GM23338 (cell line): ENCODE measurements at regions not wholly inside any gene's neighbourhood (a gene's known extent, or its start where the extent isn't known, plus 50 kb on each side); places are given as distances from the start of the nearest gene placed in this dataset.

Source experiments
- ATAC-seq: fragments of 200-7000 bp; cut with Tn5 transposase; 3 replicates; pipeline ENCODE4 v1.9.1; 2020
- DNase-seq: peaks from one replicate; pipeline ENCODE4 v3.0.0-alpha.2; 2015; ENCODE audit warnings: low spot score
- H2AFZ ChIP-seq: fragments of 200-600 bp; sonication (generic); 2 replicates; pipeline ENCODE4 v1.8.0; 2016; ENCODE audit warnings: antibody characterized with exemption, mild to moderate bottlenecking, moderate library complexity
- H3F3A ChIP-seq: fragments of 200-600 bp; sonication (generic); replicated peaks from 2 replicates; pipeline ENCODE4 v1.8.0; 2017; ENCODE audit warnings: antibody characterized with exemption, mixed run types, low read depth
- H3K27ac ChIP-seq: fragments of 200-600 bp; sonication (generic); 2 replicates; pipeline ENCODE4 v1.6.1; 2016; ENCODE audit warnings: low read depth
- H3K27me3 ChIP-seq: fragments of 200-600 bp; sonication (generic); 2 replicates; pipeline ENCODE4 v1.8.0; 2016; ENCODE audit warnings: mild to moderate bottlenecking, mixed run types, moderate library complexity; ENCODE audit not compliant: insufficient read depth
- H3K36me3 ChIP-seq: fragments of 200-600 bp; sonication (generic); 2 replicates; pipeline ENCODE4 v1.8.0; 2016; ENCODE audit warnings: mild to moderate bottlenecking; ENCODE audit not compliant: insufficient read depth
- H3K4me1 ChIP-seq: fragments of 200-600 bp; sonication (generic); 2 replicates; pipeline ENCODE4 v1.8.0; 2016; ENCODE audit warnings: mild to moderate bottlenecking, moderate library complexity; ENCODE audit not compliant: insufficient read depth
- H3K4me2 ChIP-seq: fragments of 200-600 bp; sonication (generic); 2 replicates; pipeline ENCODE4 v1.7.1; 2017; ENCODE audit warnings: mixed run types
- H3K4me3 ChIP-seq: fragments of 200-600 bp; sonication (generic); 2 replicates; pipeline ENCODE4 v1.6.1; 2016; ENCODE audit warnings: mixed run types
- H3K79me2 ChIP-seq: fragments of 200-600 bp; sonication (generic); replicated peaks from 2 replicates; pipeline ENCODE4 v1.8.0; 2017; ENCODE audit warnings: mild to moderate bottlenecking; ENCODE audit not compliant: insufficient read depth
- H3K9me2 ChIP-seq: fragments of 200-600 bp; sonication (generic); 2 replicates; pipeline ENCODE4 v1.8.0; 2017; ENCODE audit not compliant: insufficient read depth
- H4K20me1 ChIP-seq: fragments of 200-600 bp; sonication (generic); replicated peaks from 2 replicates; pipeline ENCODE4 v1.8.0; 2017; ENCODE audit warnings: mild to moderate bottlenecking; ENCODE audit not compliant: insufficient read depth
- H3K27ac Mint-ChIP-seq: 2 replicates; pipeline ENCODE4 v1.8.0; 2020; ENCODE audit warnings: inconsistent platforms, mild to moderate bottlenecking, moderate library complexity, mixed read lengths
- H3K27me3 Mint-ChIP-seq: 3 replicates; pipeline ENCODE4 v1.8.0; 2022; ENCODE audit warnings: low read depth, mild to moderate bottlenecking, moderate library complexity, mixed read lengths, inconsistent platforms; ENCODE audit not compliant: insufficient read depth, poor library complexity
- H3K36me3 Mint-ChIP-seq: 3 replicates; pipeline ENCODE4 v1.8.0; 2021; ENCODE audit warnings: low read depth, mild to moderate bottlenecking, inconsistent platforms, moderate library complexity, mixed read lengths
- H3K4me1 Mint-ChIP-seq: 3 replicates; pipeline ENCODE4 v1.8.0; 2020; ENCODE audit warnings: mild to moderate bottlenecking, inconsistent platforms, mixed read lengths
- H3K4me3 Mint-ChIP-seq: 3 replicates; pipeline ENCODE4 v1.8.0; 2021; ENCODE audit warnings: moderate library complexity, mild to moderate bottlenecking, inconsistent platforms, mixed read lengths
- H3K9me3 Mint-ChIP-seq: 3 replicates; pipeline ENCODE4 v1.8.0; 2020; ENCODE audit warnings: moderate library complexity, mild to moderate bottlenecking, inconsistent platforms, mixed read lengths
- CTCF ChIP-seq, 2 experiments: fragments of 200-600 bp in 1 of 2; sonication (generic) in 1 of 2; conservative IDR thresholded peaks; 2 replicates each; pipeline versions ENCODE4 v1.5.1 to v1.6.1; 2016 to 2017; ENCODE audit warnings: antibody characterized with exemption in 2 of 2, low read depth in 2 of 2, mild to moderate bottlenecking in 2 of 2, moderate library complexity in 1 of 2
- EZH2phosphoT487 ChIP-seq: fragments of 200-600 bp; sonication (generic); IDR thresholded peaks from one replicate; pipeline ENCODE4 v1.8.1; 2018; ENCODE audit warnings: antibody characterized with exemption; ENCODE audit not compliant: unreplicated experiment
- JUNB ChIP-seq: IDR thresholded peaks from one replicate; pipeline ENCODE4 v1.6.1; 2016; ENCODE audit warnings: antibody characterized with exemption; ENCODE audit not compliant: unreplicated experiment
- NANOG ChIP-seq: IDR thresholded peaks from 2 replicates; pipeline ENCODE4 v1.6.1; 2016; ENCODE audit warnings: antibody characterized with exemption, borderline replicate concordance
- POLR2AphosphoS5 ChIP-seq: IDR thresholded peaks from 2 replicates; pipeline ENCODE4 v1.6.1; 2016; ENCODE audit warnings: antibody characterized with exemption, low read depth
- REST ChIP-seq: IDR thresholded peaks from one replicate; pipeline ENCODE4 v1.6.1; 2018; ENCODE audit warnings: antibody characterized with exemption; ENCODE audit not compliant: unreplicated experiment
- STAT1 ChIP-seq: IDR thresholded peaks from one replicate; pipeline ENCODE4 v1.6.1; 2016; ENCODE audit warnings: antibody characterized with exemption; ENCODE audit not compliant: unreplicated experiment
- ZNF114 ChIP-seq: fragments of 250-450 bp; sonication (Bioruptor Pico); IDR thresholded peaks from 2 replicates; pipeline ENCODE4 v1.5.0; 2020; ENCODE audit warnings: mild to moderate bottlenecking, moderate library complexity
- ZNF331 ChIP-seq: fragments of 250-450 bp; sonication (Bioruptor Pico); IDR thresholded peaks from 2 replicates; pipeline ENCODE4 v1.5.0; 2020; ENCODE audit warnings: low read depth, mild to moderate bottlenecking, moderate library complexity
- ZNF462 ChIP-seq: fragments of 250-450 bp; sonication (Bioruptor Pico); IDR thresholded peaks from 2 replicates; pipeline ENCODE4 v1.5.0; 2020; ENCODE audit warnings: mild to moderate bottlenecking, moderate library complexity

- TF ChIP-seq CTCF (conservative IDR thresholded peaks at IDR 0.05; ENCODE audit: low read depth in 2 of 2), result no peak
- TF ChIP-seq POLR2AphosphoS5, result no peak
- no peak for TF ChIP-seq STAT1
- no peak for TF ChIP-seq NANOG
- no peak for TF ChIP-seq EZH2phosphoT487
- no peak for TF ChIP-seq JUNB
Measured at GRCh38 chr9:78443946-78444345, 147.0 kb downstream of the PSAT1 start (continued).

- Histone ChIP-seq H3K4me2 (no peak overlapping the region), H3K79me2 (no peaks in the 10 kb centered on the region), H3K36me3 (no peaks in the 10 kb centered on the region), H2AFZ (no peak overlapping the region), H3K27me3 (no peaks in the 10 kb centered on the region), H4K20me1 (no peaks in the 10 kb centered on the region), H3K9me2 (peaks cover 4% of the 10 kb centered on the region; the same call in 1 of the 2 replicates), H3K4me3 (no peak overlapping the region), H3F3A (no peaks in the 10 kb centered on the region), H3K4me1 (peaks cover 7% of the 10 kb centered on the region; the same call in 1 of the 2 replicates), H3K27ac (no peak overlapping the region)
- Mint-ChIP-seq H3K36me3 (peaks cover 12% of the 10 kb centered on the region), H3K27me3 (peaks cover 3% of the 10 kb centered on the region), H3K4me1 (peaks cover 12% of the 10 kb centered on the region), H3K27ac (no peak overlapping the region), H3K4me3 (no peak overlapping the region), H3K9me3 (no peaks in the 10 kb centered on the region; the same call in 2 of the 3 replicates)
- TF ChIP-seq EZH2phosphoT487 (no peak), CTCF (conservative IDR thresholded peaks at IDR 0.05; ENCODE audit: low read depth in 2 of 2) (no peak), STAT1 (no peak), REST (no peak), POLR2AphosphoS5 (no peak), ZNF331 (CRISPR knock-in tag) (no peak), ZNF114 (CRISPR knock-in tag) (no peak), ZNF462 (CRISPR knock-in tag) (no peak)
- no peak for DNase-seq
- ATAC-seq, result no peak
Measured at GRCh38 chr9:78448960-78449673, 152.2 kb downstream of the PSAT1 start.
